Endothelial cell of umbilical vein (primary cell): ENCODE measurements at regions not wholly inside any gene's neighbourhood (a gene's known extent, or its start where the extent isn't known, plus 50 kb on each side); places are given as distances from the start of the nearest gene placed in this dataset.

ENCODE experiments used
- BruUV-seq: library from RNA; stranded (reverse); fragments of 400-500 nt; replicated peaks from 2 replicates; lab custom pipeline; 2021; lab: Mats Ljungman, UMichigan
- CTCF ChIA-PET: fragments of 300-600, 350-600 bp; sonication (Branson Sonifier 250); formaldehyde crosslinking; loops from one replicate; lab custom pipeline; 2021; ENCODE audit warnings: antibody characterized with exemption, inconsistent platforms; lab: Charles Lee
- POLR2A ChIA-PET: fragments of 300-600, 350-600 bp; sonication (Branson Sonifier 250); formaldehyde crosslinking; loops from one replicate; lab custom pipeline; 2021; ENCODE audit warnings: antibody characterized with exemption, inconsistent platforms; lab: Charles Lee
- DNase-seq: peaks from one replicate; pipeline ENCODE4 v3.0.0-alpha.2; 2011; ENCODE audit warnings: low read depth, low spot score
- FAIRE-seq: peaks from 2 replicates; lab custom pipeline; 2011; peaks lifted over from hg19 to GRCh38; lab: Jason Lieb, UNC
- H2AFZ ChIP-seq: 2 replicates; pipeline ENCODE4 v1.6.0; 2012; ENCODE audit warnings: low read depth, low read length, control low read depth, inconsistent platforms
- H3K27ac ChIP-seq: 2 replicates; pipeline ENCODE4 v1.5.1; 2011; ENCODE audit warnings: low read depth, mild to moderate bottlenecking, control low read depth, low read length, moderate library complexity; ENCODE audit not compliant: insufficient read depth
- H3K27me3 ChIP-seq, 2 experiments: 2 replicates each; pipeline versions ENCODE4 v1.6.0 to v1.6.1; 2011; ENCODE audit warnings: low read length in 2 of 2, mixed read lengths in 1 of 2; ENCODE audit not compliant: control insufficient read depth in 2 of 2, insufficient read depth in 2 of 2
- H3K36me3 ChIP-seq, 2 experiments: 2 replicates in 1 of 2; 3 replicates in 1 of 2; pipeline ENCODE4 v1.5.1; 2011; ENCODE audit warnings: low read length in 2 of 2, mild to moderate bottlenecking in 1 of 2, moderate library complexity in 1 of 2; ENCODE audit not compliant: control insufficient read depth in 2 of 2, insufficient read depth in 2 of 2; ENCODE audit errors: extremely low read depth in 1 of 2
- H3K4me1 ChIP-seq: 3 replicates; pipeline ENCODE4 v1.5.1; 2011; ENCODE audit warnings: mild to moderate bottlenecking, low read length; ENCODE audit not compliant: control insufficient read depth, insufficient read depth; ENCODE audit errors: extremely low read depth
- H3K4me2 ChIP-seq: 2 replicates; pipeline ENCODE4 v1.6.1; 2011; ENCODE audit warnings: low read length, control low read depth, mixed read lengths; ENCODE audit not compliant: insufficient read depth
- H3K4me3 ChIP-seq, 3 experiments: fragments of 200-600 bp in 1 of 3; sonication (generic), shearing (Covaris generic) in 1 of 3; replicated peaks in 1 of 3; 2 replicates each; pipeline ENCODE4 v1.5.1; 2011 to 2016; ENCODE audit warnings: control low read depth in 3 of 3, low read length in 3 of 3, mild to moderate bottlenecking in 2 of 3, inconsistent platforms in 1 of 3, low read depth in 1 of 3, moderate library complexity in 1 of 3; ENCODE audit not compliant: insufficient read depth in 1 of 3
- H3K79me2 ChIP-seq: 2 replicates; pipeline ENCODE4 v1.6.0; 2012; ENCODE audit warnings: low read length, inconsistent platforms; ENCODE audit not compliant: control insufficient read depth, insufficient read depth
- H3K9ac ChIP-seq: replicated peaks from 2 replicates; pipeline ENCODE3; 2011; ENCODE audit warnings: low read length, control low read depth; ENCODE audit not compliant: insufficient read depth; ENCODE audit errors: extremely low read depth
- H3K9me1 ChIP-seq: replicated peaks from 3 replicates; pipeline ENCODE4 v1.6.0; 2011; ENCODE audit warnings: mild to moderate bottlenecking, low read length; ENCODE audit not compliant: control insufficient read depth, insufficient read depth; ENCODE audit errors: extremely low read depth
- H3K9me3 ChIP-seq: replicated peaks from 2 replicates; pipeline ENCODE4 v1.5.1; 2012; ENCODE audit warnings: low read length, inconsistent platforms; ENCODE audit not compliant: control insufficient read depth, insufficient read depth
- H4K20me1 ChIP-seq: replicated peaks from 2 replicates; pipeline ENCODE3; 2011; ENCODE audit warnings: mild to moderate bottlenecking, low read length; ENCODE audit not compliant: control insufficient read depth, insufficient read depth; ENCODE audit errors: extremely low read depth
- CTCF ChIP-seq, 2 donors: IDR thresholded peaks; 1 replicate in 1 of 2; 2 replicates in 1 of 2; pipeline ENCODE4 v1.5.1; 2011; ENCODE audit warnings: low read length in 2 of 2, mild to moderate bottlenecking in 2 of 2, moderate library complexity in 2 of 2, control low read depth in 1 of 2, inconsistent platforms in 1 of 2, low read depth in 1 of 2; ENCODE audit not compliant: insufficient read depth in 1 of 2; ENCODE audit errors: extremely low read depth in 1 of 2
- EZH2 ChIP-seq: IDR thresholded peaks from 2 replicates; pipeline ENCODE4 v1.6.1; 2012; ENCODE audit warnings: borderline replicate concordance, low read depth, mild to moderate bottlenecking, moderate library complexity, low read length, inconsistent platforms; ENCODE audit not compliant: severe bottlenecking
- FOS ChIP-seq: IDR thresholded peaks from 2 replicates; pipeline ENCODE4 v1.6.1; 2011; ENCODE audit warnings: mild to moderate bottlenecking, low read length, moderate library complexity, borderline replicate concordance; ENCODE audit not compliant: insufficient read depth
- GATA2 ChIP-seq: IDR thresholded peaks from 2 replicates; pipeline ENCODE4 v1.7.0; 2011; ENCODE audit warnings: low read depth, mild to moderate bottlenecking, moderate library complexity, mixed read lengths, low read length; ENCODE audit not compliant: insufficient read length, insufficient read depth
- JUN ChIP-seq: IDR thresholded peaks from 2 replicates; pipeline ENCODE4 v1.6.1; 2011; ENCODE audit warnings: borderline replicate concordance, low read depth; ENCODE audit not compliant: insufficient read length, insufficient read depth
- MAX ChIP-seq: IDR thresholded peaks from 2 replicates; pipeline ENCODE4 v1.6.1; 2011; ENCODE audit not compliant: insufficient read depth, insufficient read length
- MYC ChIP-seq: IDR thresholded peaks from one replicate; pipeline ENCODE4 v1.6.1; 2011; ENCODE audit warnings: mild to moderate bottlenecking, low read depth, low read length
- POLR2A ChIP-seq: IDR thresholded peaks from 2 replicates; pipeline ENCODE4 v1.6.1; 2012; ENCODE audit warnings: low read depth, mild to moderate bottlenecking, control low read depth, low read length
- POLR2AphosphoS5 ChIP-seq: IDR thresholded peaks from 2 replicates; pipeline ENCODE4 v1.6.1; 2012; ENCODE audit warnings: low read depth, mild to moderate bottlenecking, control low read depth, low read length, moderate library complexity; ENCODE audit not compliant: insufficient read depth
- dilution Hi-C: fragments of 300-500 bp; cut with MboI; formaldehyde crosslinking; loops from one replicate; pipeline ENCODE4 v1.15.0; 2019; ENCODE audit warnings: low sequenced_read_pairs; ENCODE audit not compliant: extremely low pct_ligation_motif_present
- intact Hi-C: fragments of 100-400 bp; cut with micrococcal nuclease; formaldehyde crosslinking; loops from one replicate; pipeline ENCODE4 v1.10.0; 2022

DNA sequence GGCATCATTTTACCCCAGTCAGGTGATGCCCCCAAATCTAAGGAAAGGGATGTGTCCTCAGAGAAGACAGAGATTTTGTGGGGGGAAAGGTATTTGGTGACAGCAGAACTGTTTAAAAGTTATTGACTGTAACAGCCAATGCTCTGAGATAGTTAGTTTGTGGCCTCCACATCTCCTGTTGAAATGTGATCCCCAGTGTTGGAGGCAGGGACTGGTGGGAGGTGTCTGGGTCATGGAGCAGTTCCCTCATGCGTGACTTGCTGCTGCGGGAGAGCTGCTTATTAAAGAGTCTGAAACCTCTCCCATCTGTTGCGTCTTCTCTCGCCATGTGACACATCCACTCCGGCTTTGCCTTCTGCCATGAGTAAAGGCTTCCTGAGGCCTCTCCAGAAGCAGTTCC, 282.8 kb upstream of the FOXQ1 start:
- Histone ChIP-seq H3K4me1 (no peaks in the 10 kb centered on the region), H3K79me2 (no peaks in the 10 kb centered on the region), H3K9me3 (no peaks in the 10 kb centered on the region), H3K9me1 (no peaks in the 10 kb centered on the region), H3K27ac (no peak overlapping the region), H3K4me3 (no peak overlapping the region), H3K4me2 (no peak overlapping the region), H3K27me3 (no peaks in the 10 kb centered on the region), H4K20me1 (no peaks in the 10 kb centered on the region), H3K36me3 (no peaks in the 10 kb centered on the region), H3K9ac (no peak overlapping the region), H2AFZ (no peak overlapping the region)
- TF ChIP-seq EZH2 (no peak), GATA2 (no peak), FOS (no peak), POLR2AphosphoS5 (no peak), MAX (no peak), MYC (no peak), JUN (no peak), CTCF (IDR thresholded peaks at IDR 0.05; ENCODE audit: extremely low read depth in 1 of 2, insufficient read depth in 1 of 2, low read depth in 1 of 2, low read length in 2 of 2) (no peak), POLR2A (no peak)
- CTCF ChIA-PET = no interaction called here
- DNase-seq (no peak), FAIRE-seq (no peak)
- dilution Hi-C loops = no loop called here
- intact Hi-C loops = no loop called here
- no TSS peak for BruUV-seq
- POLR2A ChIA-PET = no interaction called here
